ENCODE measurements at regions not wholly inside any gene's neighbourhood (a gene's known extent, or its start where the extent isn't known, plus 50 kb on each side); places are given as distances from the start of the nearest gene placed in this dataset.

GRCh38 chr5:5704352-5704751, 281.9 kb downstream of the ICE1 start:
- no peak for TF ChIP-seq EZH2 (IDR thresholded peaks at IDR 0.05; ENCODE audit: insufficient read depth, poor library complexity, severe bottlenecking)
- TF ChIP-seq EZH2phosphoT487 (IDR thresholded peaks at IDR 0.05; ENCODE audit: insufficient read depth, low read depth): no peak

Measured in GM23248 (cell line).